GM12878 (cell line): ENCODE measurements at regions not wholly inside any gene's neighbourhood (a gene's known extent, or its start where the extent isn't known, plus 50 kb on each side); places are given as distances from the start of the nearest gene placed in this dataset.

Experiments
- ATAC-seq: fragments of 200-7000 bp; cut with Tn5 transposase; 3 replicates; pipeline ENCODE4 v1.9.1; 2020; ENCODE audit warnings: mild to moderate bottlenecking, moderate library complexity
- BruUV-seq: library from RNA; stranded (reverse); fragments of 400-500 nt; replicated peaks from 2 replicates; lab custom pipeline; 2021; lab: Mats Ljungman, UMichigan
- CTCF ChIA-PET: fragments of 300-600 bp; sonication (Branson Sonifier 250); formaldehyde crosslinking; extraction: SDS; loops from one replicate; lab custom pipeline; 2021; ENCODE audit warnings: inconsistent platforms; lab: Yijun Ruan, JAX
- POLR2A ChIA-PET: fragments of 350-600 bp; formaldehyde crosslinking; extraction: SDS; loops from one replicate; lab custom pipeline; 2021; ENCODE audit warnings: inconsistent platforms; lab: Charles Lee
- RAD21 ChIA-PET: fragments of 300-600 bp; sonication (Branson Sonifier 250); formaldehyde crosslinking; loops from one replicate; lab custom pipeline; 2023; ENCODE audit warnings: antibody characterized with exemption; ENCODE audit not compliant: unreplicated experiment; lab: Charles Lee
- SMC1A ChIA-PET: fragments of 300-600 bp; sonication (Branson Sonifier 250); formaldehyde crosslinking; loops from one replicate; lab custom pipeline; 2023; ENCODE audit not compliant: unreplicated experiment, uncharacterized antibody; lab: Charles Lee
- DNase-seq: peaks from one replicate; pipeline ENCODE4 v3.0.0-alpha.2; 2011; ENCODE audit warnings: low read depth, low spot score
- FAIRE-seq: peaks from 3 replicates; lab custom pipeline; 2011; peaks lifted over from hg19 to GRCh38; lab: Jason Lieb, UNC
- H2AFZ ChIP-seq: 2 replicates; pipeline ENCODE4 v1.6.0; 2011; ENCODE audit warnings: low read depth, low read length, control low read depth; ENCODE audit not compliant: control insufficient read depth
- H3K27ac ChIP-seq: 2 replicates; pipeline ENCODE4 v1.5.1; 2011; ENCODE audit warnings: control low read depth; ENCODE audit not compliant: control insufficient read depth, insufficient read depth
- H3K27me3 ChIP-seq, 2 experiments: replicated peaks in 1 of 2; 2 replicates each; pipeline versions ENCODE4 v1.6.0 to v1.6.1; 2011; ENCODE audit warnings: low read length in 1 of 2; ENCODE audit not compliant: control insufficient read depth in 2 of 2, insufficient read depth in 2 of 2
- H3K36me3 ChIP-seq, 2 experiments: 2 replicates each; pipeline ENCODE4 v1.5.1; 2011; ENCODE audit warnings: low read length in 1 of 2; ENCODE audit not compliant: control insufficient read depth in 2 of 2, insufficient read depth in 2 of 2
- H3K4me1 ChIP-seq: 2 replicates; pipeline ENCODE4 v1.6.1; 2011; ENCODE audit warnings: mild to moderate bottlenecking, low read length, moderate library complexity, mixed read lengths; ENCODE audit not compliant: control insufficient read depth, insufficient read depth
- H3K4me2 ChIP-seq: 2 replicates; pipeline ENCODE4 v1.6.0; 2011; ENCODE audit warnings: control low read depth; ENCODE audit not compliant: control insufficient read depth, insufficient read depth
- H3K4me3 ChIP-seq: fragments of 200-600 bp; sonication (generic); 2 replicates; pipeline ENCODE4 v1.5.1; 2016
- H3K79me2 ChIP-seq: 2 replicates; pipeline ENCODE4 v1.6.0; 2011; ENCODE audit warnings: low read length; ENCODE audit not compliant: control insufficient read depth, insufficient read depth
- H3K9ac ChIP-seq: 2 replicates; pipeline ENCODE4 v1.8.0; 2011; ENCODE audit warnings: low read length, control low read depth, mixed read lengths; ENCODE audit not compliant: control insufficient read depth, insufficient read depth
- H3K9me3 ChIP-seq: replicated peaks from 3 replicates; pipeline ENCODE4 v1.5.1; 2011; ENCODE audit warnings: mild to moderate bottlenecking, low read length; ENCODE audit not compliant: control insufficient read depth, insufficient read depth
- H4K20me1 ChIP-seq: 2 replicates; pipeline ENCODE4 v1.6.0; 2011; ENCODE audit not compliant: control insufficient read depth, insufficient read depth
- DPF2 ChIP-seq: fragments of 450-650 bp; IDR thresholded peaks from 2 replicates; pipeline ENCODE4 v1.6.1; 2017; ENCODE audit warnings: mild to moderate bottlenecking
- E2F8 ChIP-seq: fragments of 450-650 bp; IDR thresholded peaks from 2 replicates; pipeline ENCODE4 v1.6.1; 2018; ENCODE audit warnings: mild to moderate bottlenecking, low read depth, moderate library complexity; ENCODE audit not compliant: partially characterized antibody
- FOXM1 ChIP-seq: IDR thresholded peaks from 2 replicates; pipeline ENCODE4 v1.6.1; 2012; ENCODE audit warnings: low read depth, mild to moderate bottlenecking, inconsistent platforms, low read length, moderate library complexity
- IKZF1 ChIP-seq: fragments of 450-650 bp; conservative IDR thresholded peaks from 2 replicates; pipeline ENCODE4 v1.6.1; 2017; ENCODE audit warnings: antibody characterized with exemption, mild to moderate bottlenecking
- IRF3 ChIP-seq: fragments of 450-650 bp; IDR thresholded peaks from 2 replicates; pipeline ENCODE4 v1.6.1; 2014; ENCODE audit warnings: mild to moderate bottlenecking
- NR2F1 ChIP-seq: fragments of 450-650 bp; conservative IDR thresholded peaks from 2 replicates; pipeline ENCODE4 v1.6.1; 2017; ENCODE audit warnings: mild to moderate bottlenecking
- POU2F2 ChIP-seq: IDR thresholded peaks from 3 replicates; pipeline ENCODE4 v1.6.1; 2011; ENCODE audit warnings: low read depth, mild to moderate bottlenecking, low read length, borderline replicate concordance
- ZBTB33 ChIP-seq: fragments of 450-650 bp; IDR thresholded peaks from 2 replicates; pipeline ENCODE4 v1.6.1; 2017; ENCODE audit warnings: mild to moderate bottlenecking
- ZBTB40 ChIP-seq: fragments of 450-650 bp; IDR thresholded peaks from 2 replicates; pipeline ENCODE4 v1.6.1; 2016; ENCODE audit warnings: mild to moderate bottlenecking, moderate library complexity, borderline replicate concordance
- ZSCAN29 ChIP-seq: fragments of 450-650 bp; IDR thresholded peaks from 2 replicates; pipeline ENCODE4 v1.6.1; 2017; ENCODE audit warnings: mild to moderate bottlenecking, moderate library complexity
- WGBS: methylation state at CpG from one replicate; pipeline ENCODE4 v1.1.6; 2016; ENCODE audit warnings: low lambda C conversion rate; ENCODE audit not compliant: insufficient replicate concordance, insufficient coverage; ENCODE audit errors: missing lambda C conversion rate; 5-methylcytosine and 5-hydroxymethylcytosine counted together
- in situ Hi-C: fragments of 300-500 bp; cut with MboI; formaldehyde crosslinking; loops from 9 replicates; pipeline ENCODE4 v1.14.3; 2018; ENCODE audit warnings: mixed read lengths
- intact Hi-C: fragments of 100-400 bp; cut with micrococcal nuclease; formaldehyde crosslinking; loops from one replicate; pipeline ENCODE4 v1.14.2; 2022; ENCODE audit not compliant: unreplicated experiment

- TF ChIP-seq E2F8 (no peak), DPF2 (no peak), ZSCAN29 (no peak)
Measured at GRCh38 chr13:56039992-56040391, 1100.7 kb upstream of the PRR20A start (continued).

- Histone ChIP-seq H3K4me3 (no peak overlapping the region), H4K20me1 (no peaks in the 10 kb centered on the region), H3K9me3 (no peaks in the 10 kb centered on the region), H3K4me2 (no peak overlapping the region), H3K27ac (no peak overlapping the region), H3K27me3 (no peaks in the 10 kb centered on the region), H3K4me1 (no peaks in the 10 kb centered on the region), H2AFZ (no peak overlapping the region), H3K79me2 (no peaks in the 10 kb centered on the region)
- SMC1A ChIA-PET, result no interaction called here
- no TSS peak for BruUV-seq
- DNase-seq (no peak), FAIRE-seq (no peak), ATAC-seq (no peak)
- CTCF ChIA-PET, result no interaction called here
- intact Hi-C loops, result no loop called here
- 53% methylated on average over 1 of the region's 1 CpG for WGBS
- RAD21 ChIA-PET, result no interaction called here
- TF ChIP-seq IRF3 (no peak), FOXM1 (no peak), IKZF1 (no peak), ZBTB40 (no peak), POU2F2 (no peak), ZBTB33 (no peak), NR2F1 (no peak)
- TF ChIP-seq, all 136 proteins: peak for 0
- in situ Hi-C loops, result no loop called here
- Histone ChIP-seq H3K36me3 (no peaks in the 10 kb centered on the region), H3K9ac (no peak overlapping the region)
- POLR2A ChIA-PET, result no interaction called here
Measured at GRCh38 chr13:56066321-56066720, 1074.4 kb upstream of the PRR20A start.
